ENCODE measurements at regions not wholly inside any gene's neighbourhood (a gene's known extent, or its start where the extent isn't known, plus 50 kb on each side); places are given as distances from the start of the nearest gene placed in this dataset.

GRCh38 chr1:239823852-239824251, 267.8 kb upstream of the FMN2 start:
- no peak overlapping the region for H3K9ac ChIP-seq (ENCODE audit: low read length)
- H4K20me1 ChIP-seq (ENCODE audit: insufficient read depth, low read length) = no peaks in the 10 kb centered on the region
- H3K9me3 ChIP-seq (ENCODE audit: insufficient read depth, low read length) = no peaks in the 10 kb centered on the region
- H3K27me3 ChIP-seq (ENCODE audit: low read depth, low read length) = no peaks in the 10 kb centered on the region
- H3K36me3 ChIP-seq (replicated peaks; ENCODE audit: low read depth, low read length) = no peaks in the 10 kb centered on the region
- no peak overlapping the region for H3K27ac ChIP-seq (ENCODE audit: low read length)
- H3K4me3 ChIP-seq (ENCODE audit: low read length) = no peak overlapping the region
- peaks cover 12% of the 10 kb centered on the region for H3K4me1 ChIP-seq (ENCODE audit: low read length)
- no peak overlapping the region for H2AFZ ChIP-seq (ENCODE audit: low read depth, low read length)
- no peaks in the 10 kb centered on the region for H3K79me2 ChIP-seq (ENCODE audit: low read length)
- TF ChIP-seq CTCF (IDR thresholded peaks at IDR 0.05; ENCODE audit: low read depth, low read length) (no peak), EZH2phosphoT487 (IDR thresholded peaks at IDR 0.05; ENCODE audit: low read depth) (no peak)
- H3K4me2 ChIP-seq (ENCODE audit: low read length) = no peak overlapping the region

- Histone ChIP-seq H3K9me3 (ENCODE audit: insufficient read depth, low read length) (no peaks in the 10 kb centered on the region), H3K36me3 (replicated peaks; ENCODE audit: low read depth, low read length) (no peaks in the 10 kb centered on the region), H3K4me1 (ENCODE audit: low read length) (peaks cover 14% of the 10 kb centered on the region), H2AFZ (ENCODE audit: low read depth, low read length) (no peak overlapping the region), H4K20me1 (ENCODE audit: insufficient read depth, low read length) (no peaks in the 10 kb centered on the region), H3K27me3 (ENCODE audit: low read depth, low read length) (no peaks in the 10 kb centered on the region), H3K4me3 (ENCODE audit: low read length) (peak overlapping the region; percentile 29), H3K79me2 (ENCODE audit: low read length) (no peaks in the 10 kb centered on the region), H3K27ac (ENCODE audit: low read length) (no peak overlapping the region), H3K9ac (ENCODE audit: low read length) (no peak overlapping the region), H3K4me2 (ENCODE audit: low read length) (peak overlapping the region; percentile 54)
- TF ChIP-seq EZH2phosphoT487 (IDR thresholded peaks at IDR 0.05; ENCODE audit: low read depth) = no peak
- TF ChIP-seq CTCF (IDR thresholded peaks at IDR 0.05; ENCODE audit: low read depth, low read length) = no peak
Measured at GRCh38 chr1:239826211-239826610, 265.5 kb upstream of the FMN2 start.

- no peak overlapping the region for H3K9ac ChIP-seq (ENCODE audit: low read length)
- no peak overlapping the region for H3K27ac ChIP-seq (ENCODE audit: low read length)
- H3K27me3 ChIP-seq (ENCODE audit: low read depth, low read length) = no peaks in the 10 kb centered on the region
- H3K4me2 ChIP-seq (ENCODE audit: low read length) = no peak overlapping the region
- TF ChIP-seq EZH2phosphoT487 (IDR thresholded peaks at IDR 0.05; ENCODE audit: low read depth) = no peak
- TF ChIP-seq CTCF (IDR thresholded peaks at IDR 0.05; ENCODE audit: low read depth, low read length) = no peak
- H3K4me3 ChIP-seq (ENCODE audit: low read length) = no peak overlapping the region
- peaks cover 15% of the 10 kb centered on the region for H3K4me1 ChIP-seq (ENCODE audit: low read length)
- H3K36me3 ChIP-seq (replicated peaks; ENCODE audit: low read depth, low read length) = no peaks in the 10 kb centered on the region
- H3K9me3 ChIP-seq (ENCODE audit: insufficient read depth, low read length) = no peaks in the 10 kb centered on the region
- no peaks in the 10 kb centered on the region for H4K20me1 ChIP-seq (ENCODE audit: insufficient read depth, low read length)
- no peaks in the 10 kb centered on the region for H3K79me2 ChIP-seq (ENCODE audit: low read length)
- no peak overlapping the region for H2AFZ ChIP-seq (ENCODE audit: low read depth, low read length)
Measured at GRCh38 chr1:239826736-239827135, 264.9 kb upstream of the FMN2 start.

GRCh38 chr1:239829535-239829934, 262.1 kb upstream of the FMN2 start:
- Histone ChIP-seq H3K4me1 (ENCODE audit: low read length) (peaks cover 22% of the 10 kb centered on the region), H3K27ac (ENCODE audit: low read length) (no peak overlapping the region), H3K27me3 (ENCODE audit: low read depth, low read length) (no peaks in the 10 kb centered on the region), H3K4me3 (ENCODE audit: low read length) (no peak overlapping the region), H4K20me1 (ENCODE audit: insufficient read depth, low read length) (no peaks in the 10 kb centered on the region), H3K9me3 (ENCODE audit: insufficient read depth, low read length) (no peaks in the 10 kb centered on the region), H3K36me3 (replicated peaks; ENCODE audit: low read depth, low read length) (no peaks in the 10 kb centered on the region), H2AFZ (ENCODE audit: low read depth, low read length) (no peak overlapping the region), H3K4me2 (ENCODE audit: low read length) (no peak overlapping the region), H3K79me2 (ENCODE audit: low read length) (no peaks in the 10 kb centered on the region), H3K9ac (ENCODE audit: low read length) (no peak overlapping the region)
- TF ChIP-seq CTCF (IDR thresholded peaks at IDR 0.05; ENCODE audit: low read depth, low read length) (no peak), EZH2phosphoT487 (IDR thresholded peaks at IDR 0.05; ENCODE audit: low read depth) (no peak)
